NT2/D1 (cell line): ENCODE measurements at regions not wholly inside any gene's neighbourhood (a gene's known extent, or its start where the extent isn't known, plus 50 kb on each side); places are given as distances from the start of the nearest gene placed in this dataset.

ENCODE experiments used
- SUZ12 ChIP-seq: IDR thresholded peaks from 2 replicates; pipeline ENCODE4 v1.6.1; 2011; ENCODE audit not compliant: insufficient read length, insufficient read depth; ENCODE audit errors: extremely low read depth
- YY1 ChIP-seq: IDR thresholded peaks from 2 replicates; pipeline ENCODE4 v1.6.1; 2011; ENCODE audit not compliant: insufficient read length, insufficient read depth

DNA sequence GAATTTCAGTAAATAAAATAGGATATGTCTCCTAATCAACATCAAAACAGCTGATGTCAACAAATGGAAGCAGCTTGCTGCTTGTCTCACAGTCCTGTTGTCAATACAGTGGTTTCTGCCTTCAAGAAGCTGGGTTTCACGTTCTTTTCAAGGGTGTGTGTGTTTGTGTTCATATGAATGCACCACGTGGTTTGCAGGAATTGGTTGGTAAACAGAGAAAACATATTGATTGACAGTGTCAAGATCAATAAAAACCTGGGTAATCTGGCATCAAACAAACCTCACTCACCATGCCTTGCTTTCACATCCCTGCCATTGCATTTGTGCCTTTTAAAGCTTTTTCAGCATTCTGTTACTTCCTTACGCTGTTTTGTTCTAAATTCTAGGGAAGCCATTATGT, 585.7 kb upstream of the CA10 start:
- TF ChIP-seq SUZ12 (no peak), YY1 (no peak)
